Spinal cord (tissue), 9 donors: ENCODE measurements at regions not wholly inside any gene's neighbourhood (a gene's known extent, or its start where the extent isn't known, plus 50 kb on each side); places are given as distances from the start of the nearest gene placed in this dataset.
A peak's percentile ranks its signal among the peaks of the same experiment; 100 is the strongest.
"Not testable (repeated sequence)": the region's sequence is repeated elsewhere in the genome, so short reads cannot be mapped to it uniquely, and the experiment has no call there.

ENCODE experiments used
- DNase-seq, 6 donors: peaks; one replicate each; pipeline versions ENCODE4 v3.0.0 to v3.0.0-alpha.2; 2013 to 2015; ENCODE audit warnings: low spot score in 6 of 6, low read depth in 4 of 6
- H3K27ac ChIP-seq: one replicate; pipeline ENCODE4 v1.5.1; 2013; ENCODE audit warnings: low read depth, low read length, control low read depth
- H3K27me3 ChIP-seq: one replicate; pipeline ENCODE4 v1.6.1; 2013; ENCODE audit warnings: low read length; ENCODE audit not compliant: control insufficient read depth, insufficient read depth
- H3K36me3 ChIP-seq: one replicate; pipeline ENCODE4 v1.6.1; 2013; ENCODE audit warnings: low read length; ENCODE audit not compliant: control insufficient read depth, insufficient read depth
- H3K4me1 ChIP-seq: one replicate; pipeline ENCODE4 v1.6.1; 2013; ENCODE audit warnings: low read length; ENCODE audit not compliant: control insufficient read depth, insufficient read depth
- H3K4me3 ChIP-seq: one replicate; pipeline ENCODE4 v1.5.1; 2013; ENCODE audit warnings: low read depth, low read length, control low read depth
- H3K9me3 ChIP-seq: one replicate; pipeline ENCODE4 v1.6.1; 2013; ENCODE audit warnings: low read length; ENCODE audit not compliant: control insufficient read depth, insufficient read depth
- WGBS: methylation state at CpG from one replicate; pipeline ENCODE4 v1.1.5; 2013; ENCODE audit warnings: missing lambda C conversion rate; ENCODE audit not compliant: insufficient coverage; 5-methylcytosine and 5-hydroxymethylcytosine counted together
- donor health status: healthy.

DNA sequence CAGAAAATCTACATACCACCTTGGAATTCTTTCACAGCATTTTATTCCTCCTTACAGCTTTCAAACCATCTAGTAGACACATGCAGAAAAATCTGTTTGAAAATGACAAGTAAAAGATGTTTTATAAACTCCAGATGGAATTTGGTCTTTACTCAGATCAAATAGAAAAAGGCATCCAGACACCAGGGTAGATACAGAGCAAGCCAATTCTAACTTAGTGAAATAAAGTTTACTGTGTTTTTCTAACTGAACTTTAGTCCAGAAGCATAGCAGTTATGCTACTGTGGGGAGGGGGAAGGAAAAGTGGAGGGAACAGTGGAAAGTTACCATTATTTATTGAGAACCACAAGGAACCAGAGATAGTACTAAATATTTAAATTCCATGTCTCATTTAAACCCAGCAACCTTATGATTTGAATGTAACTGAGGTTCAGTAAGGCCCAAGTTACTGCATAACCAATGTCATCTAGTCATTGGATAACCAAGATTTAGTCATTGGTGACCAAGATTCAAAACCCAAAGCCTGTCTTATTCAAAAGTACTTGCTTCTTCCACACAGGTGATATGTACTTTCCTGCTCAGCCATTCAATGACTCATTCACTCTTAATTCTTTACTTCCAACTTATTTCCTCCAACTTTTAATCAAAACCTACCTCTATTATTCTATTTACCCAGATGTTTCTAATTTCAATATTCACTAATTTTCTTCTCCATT is 57.7 kb downstream of the RAD51AP2 start:
- no peaks in the 10 kb centered on the region for H3K27me3 ChIP-seq
- H3K4me3 ChIP-seq, result no peak overlapping the region
- no peaks in the 10 kb centered on the region for H3K9me3 ChIP-seq
- H3K4me1 ChIP-seq, result no peaks in the 10 kb centered on the region
- no peak overlapping the region for H3K27ac ChIP-seq
- no peaks in the 10 kb centered on the region for H3K36me3 ChIP-seq
- peak in 1 of 6 donors; percentile 3 for DNase-seq

DNA sequence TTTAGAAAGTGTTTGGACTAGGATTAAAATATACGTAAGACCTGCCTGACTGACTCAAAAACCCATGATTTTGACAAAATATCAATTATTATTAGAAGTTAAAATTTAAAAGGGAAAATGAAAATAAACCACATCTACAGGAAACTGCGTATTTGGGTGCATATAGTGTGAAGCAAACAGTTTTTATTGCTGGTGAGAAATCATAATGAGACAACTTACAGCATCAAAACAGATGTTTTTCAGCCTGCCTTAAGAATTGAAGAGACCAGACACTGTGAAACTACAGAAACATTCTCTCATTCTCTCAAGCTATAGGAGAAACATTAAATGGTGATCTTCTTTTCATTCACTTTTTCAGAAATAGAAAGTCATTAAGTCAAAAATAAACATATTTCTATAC is 62.9 kb downstream of the RAD51AP2 start:
- Histone ChIP-seq H3K4me3 (no peak overlapping the region), H3K27me3 (no peaks in the 10 kb centered on the region), H3K27ac (no peak overlapping the region), H3K36me3 (no peaks in the 10 kb centered on the region), H3K9me3 (no peaks in the 10 kb centered on the region), H3K4me1 (no peaks in the 10 kb centered on the region)
- no CpG with 5 or more reads among the region's 2 CpGs for WGBS
- DNase-seq, result no peak

DNA sequence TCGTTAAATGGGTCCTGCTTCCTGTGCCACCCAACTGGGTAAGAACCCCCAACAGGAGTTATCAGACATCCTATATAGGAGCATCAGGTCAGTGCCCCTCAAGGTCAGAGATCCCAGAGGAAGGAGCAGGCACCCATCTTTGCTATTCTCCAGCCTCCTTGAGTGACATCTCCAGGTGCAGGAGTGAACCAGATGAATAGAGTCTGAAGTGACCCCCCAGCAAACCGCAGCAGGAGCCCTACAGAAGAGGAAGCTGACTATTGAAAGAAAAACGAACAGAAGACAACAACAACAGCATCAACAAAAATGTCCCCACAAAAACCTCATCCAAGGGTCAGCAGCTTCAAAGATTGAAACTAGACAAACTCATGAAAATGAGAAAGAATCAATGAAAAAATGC is 72.0 kb downstream of the RAD51AP2 start:
- H3K9me3 ChIP-seq, H3K4me1 ChIP-seq, H3K36me3 ChIP-seq, H3K27ac ChIP-seq, DNase-seq, H3K27me3 ChIP-seq, H3K4me3 ChIP-seq: not testable (repeated sequence)
- 100% methylated on average over 1 of the region's 3 CpGs for WGBS

DNA sequence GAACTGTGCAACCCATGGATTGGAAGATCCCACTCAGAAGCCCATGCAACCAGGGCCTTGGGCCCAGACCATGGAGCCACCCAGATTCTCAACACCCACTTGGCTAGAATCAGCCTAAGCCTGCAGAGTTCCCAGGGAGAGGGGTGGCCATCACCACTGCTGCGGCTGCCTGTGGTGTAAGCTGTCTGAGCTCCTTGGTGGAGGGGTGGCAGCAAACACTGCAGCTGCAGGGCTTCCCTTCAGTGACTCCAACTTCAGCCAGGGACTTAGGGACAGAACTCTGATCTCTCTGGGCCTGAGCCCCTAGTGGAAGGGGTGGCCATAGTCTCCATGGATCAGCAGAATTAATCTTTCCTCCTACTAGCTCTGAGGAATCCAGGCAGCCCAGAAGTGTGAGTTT is 72.5 kb downstream of the RAD51AP2 start:
- DNase-seq, result no peak
- Histone ChIP-seq H3K27ac (no peak overlapping the region), H3K27me3 (no peaks in the 10 kb centered on the region), H3K4me1 (no peaks in the 10 kb centered on the region), H3K9me3 (no peaks in the 10 kb centered on the region), H3K36me3 (no peaks in the 10 kb centered on the region), H3K4me3 (no peak overlapping the region)
- 100% methylated on average over 1 of the region's 1 CpG for WGBS

GRCh38 chr2:17442334-17442733 is 75.9 kb downstream of the RAD51AP2 start:
- Histone ChIP-seq H3K9me3 (no peaks in the 10 kb centered on the region), H3K27me3 (no peaks in the 10 kb centered on the region), H3K4me3 (no peak overlapping the region), H3K36me3 (no peaks in the 10 kb centered on the region), H3K27ac (no peak overlapping the region), H3K4me1 (no peaks in the 10 kb centered on the region)
- WGBS, result 89% methylated on average over 1 of the region's 2 CpGs
- DNase-seq, result no peak

GRCh38 chr2:17441790-17442189 is 76.5 kb downstream of the RAD51AP2 start:
- Histone ChIP-seq H3K4me1 (no peaks in the 10 kb centered on the region), H3K9me3 (no peaks in the 10 kb centered on the region), H3K27me3 (no peaks in the 10 kb centered on the region), H3K36me3 (no peaks in the 10 kb centered on the region), H3K27ac (no peak overlapping the region), H3K4me3 (no peak overlapping the region)
- WGBS, result 87% methylated on average over 6 of the region's 9 CpGs
- no peak for DNase-seq

DNA sequence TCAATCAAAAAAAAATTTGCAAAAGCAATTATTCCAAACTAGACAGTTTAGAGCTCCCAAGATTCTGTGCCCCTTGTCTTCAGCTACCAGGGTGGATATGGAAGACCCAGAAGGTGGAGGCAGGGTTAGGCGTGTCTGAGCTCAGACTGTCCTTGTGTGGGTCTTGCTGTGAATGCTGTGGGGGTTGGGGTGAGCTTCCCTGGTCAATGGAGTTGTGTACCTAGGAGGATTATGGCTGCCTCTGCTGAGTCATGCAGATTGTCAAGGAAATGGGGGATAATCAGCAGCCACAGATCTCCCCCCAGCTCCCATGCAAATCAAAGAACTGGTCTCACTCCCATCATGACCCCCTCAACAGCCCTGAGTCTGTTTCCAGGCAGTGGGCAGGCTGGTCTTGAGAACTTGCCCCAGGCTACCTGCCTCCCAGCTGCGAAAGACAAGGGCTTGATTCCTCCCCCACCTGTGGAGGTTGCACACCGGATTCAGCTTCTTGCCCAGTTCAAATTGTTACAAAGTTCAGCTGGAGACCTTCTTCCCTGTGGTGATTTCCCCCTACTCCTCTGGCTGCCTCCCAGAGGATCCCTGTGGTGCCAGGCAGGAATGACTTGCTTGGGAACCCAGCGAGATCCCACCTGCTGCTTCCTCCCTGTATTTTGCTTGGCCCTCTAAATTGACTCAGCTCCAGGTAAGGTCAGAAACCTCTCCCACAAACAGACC is 77.0 kb downstream of the RAD51AP2 start:
- WGBS, result 80% methylated on average over 3 of the region's 4 CpGs

DNA sequence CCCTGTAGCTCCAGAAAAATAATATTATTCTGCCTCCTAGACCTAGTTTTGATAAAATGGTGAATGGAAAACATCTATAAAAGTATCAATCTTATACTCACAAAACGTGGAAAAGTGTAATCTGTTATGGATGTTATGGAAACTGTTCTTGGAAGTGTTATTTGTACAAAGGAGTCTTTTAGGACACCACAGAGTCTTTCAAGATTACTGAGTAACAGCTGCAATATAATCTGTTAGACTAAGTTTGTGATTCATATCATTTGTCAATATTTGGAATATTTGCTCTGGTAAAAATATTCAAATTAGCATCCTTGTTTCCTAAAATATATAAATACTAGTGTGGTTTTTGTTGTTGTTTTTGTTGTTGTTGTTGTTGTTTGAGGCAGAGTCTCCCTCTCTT is 87.9 kb downstream of the RAD51AP2 start:
- Histone ChIP-seq H3K27me3 (no peaks in the 10 kb centered on the region), H3K4me1 (no peaks in the 10 kb centered on the region), H3K36me3 (no peaks in the 10 kb centered on the region), H3K9me3 (no peaks in the 10 kb centered on the region), H3K27ac (no peak overlapping the region), H3K4me3 (no peak overlapping the region)
- WGBS, result no CpG with 5 or more reads among the region's 1 CpG
- no peak for DNase-seq

More for the DNA sequence above, 77.0 kb downstream of the RAD51AP2 start:
- H3K27ac ChIP-seq, result no peak overlapping the region
- no peaks in the 10 kb centered on the region for H3K9me3 ChIP-seq
- H3K4me3 ChIP-seq, result no peak overlapping the region
- no peaks in the 10 kb centered on the region for H3K36me3 ChIP-seq
- DNase-seq, result no peak
- H3K27me3 ChIP-seq, result no peaks in the 10 kb centered on the region
- H3K4me1 ChIP-seq, result no peaks in the 10 kb centered on the region

DNA sequence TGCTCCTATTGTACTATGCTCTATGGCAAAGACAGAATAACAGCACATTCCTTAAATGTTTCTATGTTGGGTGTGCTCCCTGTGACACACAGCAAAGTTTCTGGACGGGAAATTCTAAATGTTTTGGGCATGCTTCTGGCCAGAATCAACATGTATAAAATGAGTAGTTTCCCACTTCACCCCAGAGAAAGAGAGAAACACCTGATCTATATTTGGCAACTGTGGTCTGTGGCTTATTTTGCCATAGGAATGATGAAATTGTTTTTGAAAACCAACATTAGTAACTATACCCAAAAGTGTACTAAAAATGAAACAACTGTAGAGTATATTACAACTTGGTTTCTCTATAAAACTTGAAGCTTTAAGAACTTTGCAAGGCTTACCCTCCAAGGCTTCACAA is 89.1 kb downstream of the RAD51AP2 start:
- DNase-seq, result no peak
- no CpG with 5 or more reads among the region's 1 CpG for WGBS

DNA sequence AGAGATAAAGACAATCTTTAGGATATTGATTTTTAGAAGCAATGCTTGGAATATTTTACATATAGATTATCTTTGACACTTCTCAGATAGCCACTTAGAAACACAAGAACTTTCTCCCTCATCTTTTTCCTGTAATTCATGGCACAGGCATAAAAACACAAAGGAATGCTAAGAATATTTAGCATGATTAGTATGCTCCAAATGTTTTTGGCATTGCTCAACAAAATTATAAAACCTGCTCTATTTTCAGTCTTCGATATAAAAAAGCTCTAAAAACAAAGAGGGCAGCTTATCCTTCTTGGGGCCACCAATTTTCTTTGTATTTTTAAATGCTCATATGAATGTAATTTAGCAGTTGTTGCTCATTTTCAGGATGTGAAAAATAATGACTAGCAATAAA is 90.8 kb downstream of the RAD51AP2 start:
- Histone ChIP-seq H3K9me3 (no peaks in the 10 kb centered on the region), H3K27me3 (no peaks in the 10 kb centered on the region), H3K27ac (no peak overlapping the region), H3K4me1 (no peaks in the 10 kb centered on the region), H3K4me3 (no peak overlapping the region), H3K36me3 (no peaks in the 10 kb centered on the region)
- WGBS, result no CpG with 5 or more reads among the region's 1 CpG
- DNase-seq, result no peak

More for the DNA sequence above, 89.1 kb downstream of the RAD51AP2 start:
- Histone ChIP-seq H3K27ac (no peak overlapping the region), H3K4me1 (no peaks in the 10 kb centered on the region), H3K9me3 (no peaks in the 10 kb centered on the region), H3K27me3 (no peaks in the 10 kb centered on the region), H3K36me3 (no peaks in the 10 kb centered on the region), H3K4me3 (no peak overlapping the region)
